ENCODE measurements at regions not wholly inside any gene's neighbourhood (a gene's known extent, or its start where the extent isn't known, plus 50 kb on each side); places are given as distances from the start of the nearest gene placed in this dataset.

DNA sequence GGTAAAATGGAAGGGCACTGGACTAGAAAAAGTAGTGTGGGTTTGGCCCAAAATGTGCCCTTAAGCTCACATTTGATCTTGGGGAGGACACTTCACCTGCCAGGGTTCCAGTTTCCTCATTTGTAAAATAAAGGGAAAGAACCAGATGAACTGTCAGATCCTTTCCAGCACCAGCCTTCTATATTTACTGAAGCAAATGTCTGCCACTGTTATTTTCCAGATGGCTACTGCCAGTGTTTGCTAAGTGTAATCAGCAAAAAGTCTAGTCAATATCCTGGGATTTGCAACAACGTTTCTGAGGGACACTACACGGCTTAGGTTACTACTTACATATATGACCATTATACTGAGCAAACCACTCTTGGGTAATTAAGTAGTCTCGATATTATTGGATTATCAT is 340.3 kb downstream of the KCNN2 start:
- TF ChIP-seq, protein P1, sequence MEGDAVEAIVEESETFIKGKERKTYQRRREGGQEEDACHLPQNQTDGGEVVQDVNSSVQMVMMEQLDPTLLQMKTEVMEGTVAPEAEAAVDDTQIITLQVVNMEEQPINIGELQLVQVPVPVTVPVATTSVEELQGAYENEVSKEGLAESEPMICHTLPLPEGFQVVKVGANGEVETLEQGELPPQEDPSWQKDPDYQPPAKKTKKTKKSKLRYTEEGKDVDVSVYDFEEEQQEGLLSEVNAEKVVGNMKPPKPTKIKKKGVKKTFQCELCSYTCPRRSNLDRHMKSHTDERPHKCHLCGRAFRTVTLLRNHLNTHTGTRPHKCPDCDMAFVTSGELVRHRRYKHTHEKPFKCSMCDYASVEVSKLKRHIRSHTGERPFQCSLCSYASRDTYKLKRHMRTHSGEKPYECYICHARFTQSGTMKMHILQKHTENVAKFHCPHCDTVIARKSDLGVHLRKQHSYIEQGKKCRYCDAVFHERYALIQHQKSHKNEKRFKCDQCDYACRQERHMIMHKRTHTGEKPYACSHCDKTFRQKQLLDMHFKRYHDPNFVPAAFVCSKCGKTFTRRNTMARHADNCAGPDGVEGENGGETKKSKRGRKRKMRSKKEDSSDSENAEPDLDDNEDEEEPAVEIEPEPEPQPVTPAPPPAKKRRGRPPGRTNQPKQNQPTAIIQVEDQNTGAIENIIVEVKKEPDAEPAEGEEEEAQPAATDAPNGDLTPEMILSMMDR (IDR thresholded peaks at IDR 0.05; ENCODE audit: insufficient read depth, low read length, poor library complexity, severe bottlenecking), result no peak
- TF ChIP-seq EZH2phosphoT487 (conservative IDR thresholded peaks at IDR 0.05; ENCODE audit: low read length), result no peak

All from SU-DHL-6 (cell line).